HEK293T (cell line): ENCODE measurements at regions not wholly inside any gene's neighbourhood (a gene's known extent, or its start where the extent isn't known, plus 50 kb on each side); places are given as distances from the start of the nearest gene placed in this dataset.

Source experiments
- ELF4 ChIP-seq: fragments of 450-650 bp; IDR thresholded peaks from 2 replicates; pipeline ENCODE4 v1.6.1; 2017; ENCODE audit warnings: antibody characterized with exemption
- FOXK2 ChIP-seq: fragments of 450-650 bp; IDR thresholded peaks from 2 replicates; pipeline ENCODE4 v1.6.1; 2016; ENCODE audit warnings: mild to moderate bottlenecking
- HDGF ChIP-seq: fragments of 450-650 bp; IDR thresholded peaks from 2 replicates; pipeline ENCODE4 v1.6.1; 2017; ENCODE audit warnings: antibody characterized with exemption, borderline replicate concordance
- LEF1 ChIP-seq: fragments of 450-650 bp; IDR thresholded peaks from 2 replicates; pipeline ENCODE4 v1.6.1; 2017; ENCODE audit warnings: mild to moderate bottlenecking, borderline replicate concordance
- PKNOX1 ChIP-seq: fragments of 450-650 bp; IDR thresholded peaks from 2 replicates; pipeline ENCODE4 v1.6.1; 2016
- SP1 ChIP-seq: fragments of 450-650 bp; IDR thresholded peaks from 2 replicates; pipeline ENCODE4 v1.6.1; 2017
- SUZ12 ChIP-seq: fragments of 450-650 bp; IDR thresholded peaks from 2 replicates; pipeline ENCODE4 v1.6.1; 2016; ENCODE audit warnings: mild to moderate bottlenecking

- TF ChIP-seq ELF4 (no peak), LEF1 (no peak), HDGF (no peak), PKNOX1 (no peak), SUZ12 (no peak), FOXK2 (no peak), SP1 (no peak)
These were observed 504.2 kb downstream of the EIPR1 start for GRCh38 chr2:2873450-2873811.
